ENCODE measurements at regions not wholly inside any gene's neighbourhood (a gene's known extent, or its start where the extent isn't known, plus 50 kb on each side); places are given as distances from the start of the nearest gene placed in this dataset.

DNA sequence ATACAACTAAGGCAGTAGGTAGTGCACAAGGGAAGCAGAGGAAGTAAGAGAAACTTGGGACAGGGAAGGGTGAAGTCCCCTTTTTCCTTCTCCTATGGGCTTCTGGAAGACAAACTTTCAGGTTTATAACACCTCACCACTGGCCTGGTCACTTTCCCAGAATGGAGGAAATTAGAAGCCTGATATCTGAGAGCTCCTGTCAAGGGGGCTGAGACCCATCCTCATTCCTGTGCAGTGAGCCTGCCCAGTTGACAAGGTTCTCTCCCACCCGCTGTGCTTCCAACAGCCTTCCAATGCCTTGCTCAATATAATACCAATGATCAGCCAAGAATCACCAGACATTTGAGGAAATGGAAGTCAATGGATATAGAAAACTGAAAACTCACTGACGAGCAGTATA, 100.4 kb upstream of the YPEL5 start:
- Histone ChIP-seq H3K27ac (ENCODE audit: low read depth) (no peak overlapping the region), H3K4me3 (no peak overlapping the region), H3K79me2 (replicated peaks; ENCODE audit: insufficient read depth) (no peaks in the 10 kb centered on the region), H4K20me1 (replicated peaks; ENCODE audit: insufficient read depth) (no peaks in the 10 kb centered on the region), H3K27me3 (ENCODE audit: insufficient read depth) (no peaks in the 10 kb centered on the region), H3K36me3 (ENCODE audit: insufficient read depth) (no peaks in the 10 kb centered on the region), H3K9me2 (ENCODE audit: insufficient read depth) (peaks cover 11% of the 10 kb centered on the region; the same call in 1 of the 2 replicates), H3K4me2 (no peak overlapping the region), H2AFZ (no peak overlapping the region), H3F3A (replicated peaks; ENCODE audit: low read depth) (no peaks in the 10 kb centered on the region), H3K4me1 (ENCODE audit: insufficient read depth) (no peaks in the 10 kb centered on the region)
- no peaks in the 10 kb centered on the region for H3K4me1 Mint-ChIP-seq
- no peak overlapping the region for H3K4me3 Mint-ChIP-seq
- DNase-seq (ENCODE audit: low spot score), result no peak
- no peaks in the 10 kb centered on the region for H3K36me3 Mint-ChIP-seq (ENCODE audit: low read depth)
- no peaks in the 10 kb centered on the region for H3K27me3 Mint-ChIP-seq (ENCODE audit: insufficient read depth, low read depth, poor library complexity)
- TF ChIP-seq, protein P1, sequence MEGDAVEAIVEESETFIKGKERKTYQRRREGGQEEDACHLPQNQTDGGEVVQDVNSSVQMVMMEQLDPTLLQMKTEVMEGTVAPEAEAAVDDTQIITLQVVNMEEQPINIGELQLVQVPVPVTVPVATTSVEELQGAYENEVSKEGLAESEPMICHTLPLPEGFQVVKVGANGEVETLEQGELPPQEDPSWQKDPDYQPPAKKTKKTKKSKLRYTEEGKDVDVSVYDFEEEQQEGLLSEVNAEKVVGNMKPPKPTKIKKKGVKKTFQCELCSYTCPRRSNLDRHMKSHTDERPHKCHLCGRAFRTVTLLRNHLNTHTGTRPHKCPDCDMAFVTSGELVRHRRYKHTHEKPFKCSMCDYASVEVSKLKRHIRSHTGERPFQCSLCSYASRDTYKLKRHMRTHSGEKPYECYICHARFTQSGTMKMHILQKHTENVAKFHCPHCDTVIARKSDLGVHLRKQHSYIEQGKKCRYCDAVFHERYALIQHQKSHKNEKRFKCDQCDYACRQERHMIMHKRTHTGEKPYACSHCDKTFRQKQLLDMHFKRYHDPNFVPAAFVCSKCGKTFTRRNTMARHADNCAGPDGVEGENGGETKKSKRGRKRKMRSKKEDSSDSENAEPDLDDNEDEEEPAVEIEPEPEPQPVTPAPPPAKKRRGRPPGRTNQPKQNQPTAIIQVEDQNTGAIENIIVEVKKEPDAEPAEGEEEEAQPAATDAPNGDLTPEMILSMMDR (conservative IDR thresholded peaks at IDR 0.05; ENCODE audit: low read depth in 2 of 2), result no peak
- TF ChIP-seq CREB1 (CRISPR knock-in tag; IDR thresholded peaks at IDR 0.05; ENCODE audit: low read depth) (no peak), ZNF114 (CRISPR knock-in tag; IDR thresholded peaks at IDR 0.05) (no peak), STAT1 (IDR thresholded peaks at IDR 0.05; ENCODE audit: unreplicated experiment) (no peak), EZH2phosphoT487 (IDR thresholded peaks at IDR 0.05; ENCODE audit: unreplicated experiment) (no peak), EZH2 (IDR thresholded peaks at IDR 0.05; ENCODE audit: low read depth, unreplicated experiment) (no peak), ZNF331 (CRISPR knock-in tag; IDR thresholded peaks at IDR 0.05; ENCODE audit: low read depth) (no peak), NANOG (IDR thresholded peaks at IDR 0.05; ENCODE audit: borderline replicate concordance) (no peak), POLR2AphosphoS5 (IDR thresholded peaks at IDR 0.05; ENCODE audit: low read depth) (no peak)
- TF ChIP-seq, protein P2, sequence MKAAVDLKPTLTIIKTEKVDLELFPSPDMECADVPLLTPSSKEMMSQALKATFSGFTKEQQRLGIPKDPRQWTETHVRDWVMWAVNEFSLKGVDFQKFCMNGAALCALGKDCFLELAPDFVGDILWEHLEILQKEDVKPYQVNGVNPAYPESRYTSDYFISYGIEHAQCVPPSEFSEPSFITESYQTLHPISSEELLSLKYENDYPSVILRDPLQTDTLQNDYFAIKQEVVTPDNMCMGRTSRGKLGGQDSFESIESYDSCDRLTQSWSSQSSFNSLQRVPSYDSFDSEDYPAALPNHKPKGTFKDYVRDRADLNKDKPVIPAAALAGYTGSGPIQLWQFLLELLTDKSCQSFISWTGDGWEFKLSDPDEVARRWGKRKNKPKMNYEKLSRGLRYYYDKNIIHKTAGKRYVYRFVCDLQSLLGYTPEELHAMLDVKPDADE (IDR thresholded peaks at IDR 0.05), result no peak
- TF ChIP-seq, protein P3, sequence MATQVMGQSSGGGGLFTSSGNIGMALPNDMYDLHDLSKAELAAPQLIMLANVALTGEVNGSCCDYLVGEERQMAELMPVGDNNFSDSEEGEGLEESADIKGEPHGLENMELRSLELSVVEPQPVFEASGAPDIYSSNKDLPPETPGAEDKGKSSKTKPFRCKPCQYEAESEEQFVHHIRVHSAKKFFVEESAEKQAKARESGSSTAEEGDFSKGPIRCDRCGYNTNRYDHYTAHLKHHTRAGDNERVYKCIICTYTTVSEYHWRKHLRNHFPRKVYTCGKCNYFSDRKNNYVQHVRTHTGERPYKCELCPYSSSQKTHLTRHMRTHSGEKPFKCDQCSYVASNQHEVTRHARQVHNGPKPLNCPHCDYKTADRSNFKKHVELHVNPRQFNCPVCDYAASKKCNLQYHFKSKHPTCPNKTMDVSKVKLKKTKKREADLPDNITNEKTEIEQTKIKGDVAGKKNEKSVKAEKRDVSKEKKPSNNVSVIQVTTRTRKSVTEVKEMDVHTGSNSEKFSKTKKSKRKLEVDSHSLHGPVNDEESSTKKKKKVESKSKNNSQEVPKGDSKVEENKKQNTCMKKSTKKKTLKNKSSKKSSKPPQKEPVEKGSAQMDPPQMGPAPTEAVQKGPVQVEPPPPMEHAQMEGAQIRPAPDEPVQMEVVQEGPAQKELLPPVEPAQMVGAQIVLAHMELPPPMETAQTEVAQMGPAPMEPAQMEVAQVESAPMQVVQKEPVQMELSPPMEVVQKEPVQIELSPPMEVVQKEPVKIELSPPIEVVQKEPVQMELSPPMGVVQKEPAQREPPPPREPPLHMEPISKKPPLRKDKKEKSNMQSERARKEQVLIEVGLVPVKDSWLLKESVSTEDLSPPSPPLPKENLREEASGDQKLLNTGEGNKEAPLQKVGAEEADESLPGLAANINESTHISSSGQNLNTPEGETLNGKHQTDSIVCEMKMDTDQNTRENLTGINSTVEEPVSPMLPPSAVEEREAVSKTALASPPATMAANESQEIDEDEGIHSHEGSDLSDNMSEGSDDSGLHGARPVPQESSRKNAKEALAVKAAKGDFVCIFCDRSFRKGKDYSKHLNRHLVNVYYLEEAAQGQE (IDR thresholded peaks at IDR 0.05; ENCODE audit: unreplicated experiment), result no peak
- no peak overlapping the region for H3K27ac Mint-ChIP-seq
- no peaks in the 10 kb centered on the region for H3K9me3 Mint-ChIP-seq
- ATAC-seq, result no peak

Measured in GM23338 (cell line).